Endothelial cell of umbilical vein (primary cell): ENCODE measurements at regions not wholly inside any gene's neighbourhood (a gene's known extent, or its start where the extent isn't known, plus 50 kb on each side); places are given as distances from the start of the nearest gene placed in this dataset.

Source experiments
- BruUV-seq: library from RNA; stranded (reverse); fragments of 400-500 nt; replicated peaks from 2 replicates; lab custom pipeline; 2021; lab: Mats Ljungman, UMichigan
- CTCF ChIA-PET: fragments of 300-600, 350-600 bp; sonication (Branson Sonifier 250); formaldehyde crosslinking; loops from one replicate; lab custom pipeline; 2021; ENCODE audit warnings: antibody characterized with exemption, inconsistent platforms; lab: Charles Lee
- POLR2A ChIA-PET: fragments of 300-600, 350-600 bp; sonication (Branson Sonifier 250); formaldehyde crosslinking; loops from one replicate; lab custom pipeline; 2021; ENCODE audit warnings: antibody characterized with exemption, inconsistent platforms; lab: Charles Lee
- DNase-seq: peaks from one replicate; pipeline ENCODE4 v3.0.0-alpha.2; 2011; ENCODE audit warnings: low read depth, low spot score
- FAIRE-seq: peaks from 2 replicates; lab custom pipeline; 2011; peaks lifted over from hg19 to GRCh38; lab: Jason Lieb, UNC
- H2AFZ ChIP-seq: 2 replicates; pipeline ENCODE4 v1.6.0; 2012; ENCODE audit warnings: low read depth, low read length, control low read depth, inconsistent platforms
- H3K27ac ChIP-seq: 2 replicates; pipeline ENCODE4 v1.5.1; 2011; ENCODE audit warnings: low read depth, mild to moderate bottlenecking, control low read depth, low read length, moderate library complexity; ENCODE audit not compliant: insufficient read depth
- H3K27me3 ChIP-seq, 2 experiments: 2 replicates each; pipeline versions ENCODE4 v1.6.0 to v1.6.1; 2011; ENCODE audit warnings: low read length in 2 of 2, mixed read lengths in 1 of 2; ENCODE audit not compliant: control insufficient read depth in 2 of 2, insufficient read depth in 2 of 2
- H3K36me3 ChIP-seq, 2 experiments: 2 replicates in 1 of 2; 3 replicates in 1 of 2; pipeline ENCODE4 v1.5.1; 2011; ENCODE audit warnings: low read length in 2 of 2, mild to moderate bottlenecking in 1 of 2, moderate library complexity in 1 of 2; ENCODE audit not compliant: control insufficient read depth in 2 of 2, insufficient read depth in 2 of 2; ENCODE audit errors: extremely low read depth in 1 of 2
- H3K4me1 ChIP-seq: 3 replicates; pipeline ENCODE4 v1.5.1; 2011; ENCODE audit warnings: mild to moderate bottlenecking, low read length; ENCODE audit not compliant: control insufficient read depth, insufficient read depth; ENCODE audit errors: extremely low read depth
- H3K4me2 ChIP-seq: 2 replicates; pipeline ENCODE4 v1.6.1; 2011; ENCODE audit warnings: low read length, control low read depth, mixed read lengths; ENCODE audit not compliant: insufficient read depth
- H3K4me3 ChIP-seq, 3 experiments: fragments of 200-600 bp in 1 of 3; sonication (generic), shearing (Covaris generic) in 1 of 3; replicated peaks in 1 of 3; 2 replicates each; pipeline ENCODE4 v1.5.1; 2011 to 2016; ENCODE audit warnings: control low read depth in 3 of 3, low read length in 3 of 3, mild to moderate bottlenecking in 2 of 3, inconsistent platforms in 1 of 3, low read depth in 1 of 3, moderate library complexity in 1 of 3; ENCODE audit not compliant: insufficient read depth in 1 of 3
- H3K79me2 ChIP-seq: 2 replicates; pipeline ENCODE4 v1.6.0; 2012; ENCODE audit warnings: low read length, inconsistent platforms; ENCODE audit not compliant: control insufficient read depth, insufficient read depth
- H3K9ac ChIP-seq: replicated peaks from 2 replicates; pipeline ENCODE3; 2011; ENCODE audit warnings: low read length, control low read depth; ENCODE audit not compliant: insufficient read depth; ENCODE audit errors: extremely low read depth
- H3K9me1 ChIP-seq: replicated peaks from 3 replicates; pipeline ENCODE4 v1.6.0; 2011; ENCODE audit warnings: mild to moderate bottlenecking, low read length; ENCODE audit not compliant: control insufficient read depth, insufficient read depth; ENCODE audit errors: extremely low read depth
- H3K9me3 ChIP-seq: replicated peaks from 2 replicates; pipeline ENCODE4 v1.5.1; 2012; ENCODE audit warnings: low read length, inconsistent platforms; ENCODE audit not compliant: control insufficient read depth, insufficient read depth
- H4K20me1 ChIP-seq: replicated peaks from 2 replicates; pipeline ENCODE3; 2011; ENCODE audit warnings: mild to moderate bottlenecking, low read length; ENCODE audit not compliant: control insufficient read depth, insufficient read depth; ENCODE audit errors: extremely low read depth
- EZH2 ChIP-seq: IDR thresholded peaks from 2 replicates; pipeline ENCODE4 v1.6.1; 2012; ENCODE audit warnings: borderline replicate concordance, low read depth, mild to moderate bottlenecking, moderate library complexity, low read length, inconsistent platforms; ENCODE audit not compliant: severe bottlenecking
- FOS ChIP-seq: IDR thresholded peaks from 2 replicates; pipeline ENCODE4 v1.6.1; 2011; ENCODE audit warnings: mild to moderate bottlenecking, low read length, moderate library complexity, borderline replicate concordance; ENCODE audit not compliant: insufficient read depth
- GATA2 ChIP-seq: IDR thresholded peaks from 2 replicates; pipeline ENCODE4 v1.7.0; 2011; ENCODE audit warnings: low read depth, mild to moderate bottlenecking, moderate library complexity, mixed read lengths, low read length; ENCODE audit not compliant: insufficient read length, insufficient read depth
- JUN ChIP-seq: IDR thresholded peaks from 2 replicates; pipeline ENCODE4 v1.6.1; 2011; ENCODE audit warnings: borderline replicate concordance, low read depth; ENCODE audit not compliant: insufficient read length, insufficient read depth
- MYC ChIP-seq: IDR thresholded peaks from one replicate; pipeline ENCODE4 v1.6.1; 2011; ENCODE audit warnings: mild to moderate bottlenecking, low read depth, low read length
- POLR2A ChIP-seq: IDR thresholded peaks from 2 replicates; pipeline ENCODE4 v1.6.1; 2012; ENCODE audit warnings: low read depth, mild to moderate bottlenecking, control low read depth, low read length
- POLR2AphosphoS5 ChIP-seq: IDR thresholded peaks from 2 replicates; pipeline ENCODE4 v1.6.1; 2012; ENCODE audit warnings: low read depth, mild to moderate bottlenecking, control low read depth, low read length, moderate library complexity; ENCODE audit not compliant: insufficient read depth
- dilution Hi-C: fragments of 300-500 bp; cut with MboI; formaldehyde crosslinking; loops from one replicate; pipeline ENCODE4 v1.15.0; 2019; ENCODE audit warnings: low sequenced_read_pairs; ENCODE audit not compliant: extremely low pct_ligation_motif_present
- intact Hi-C: fragments of 100-400 bp; cut with micrococcal nuclease; formaldehyde crosslinking; loops from one replicate; pipeline ENCODE4 v1.10.0; 2022
- TF ChIP-seq, protein P1 (sequence below), 2 donors: IDR thresholded peaks; 1 replicate in 1 of 2; 2 replicates in 1 of 2; pipeline ENCODE4 v1.5.1; 2011; ENCODE audit warnings: low read length in 2 of 2, mild to moderate bottlenecking in 2 of 2, moderate library complexity in 2 of 2, control low read depth in 1 of 2, inconsistent platforms in 1 of 2, low read depth in 1 of 2; ENCODE audit not compliant: insufficient read depth in 1 of 2; ENCODE audit errors: extremely low read depth in 1 of 2
- TF ChIP-seq, protein P2 (sequence below): IDR thresholded peaks from 2 replicates; pipeline ENCODE4 v1.6.1; 2011; ENCODE audit not compliant: insufficient read depth, insufficient read length

DNA sequence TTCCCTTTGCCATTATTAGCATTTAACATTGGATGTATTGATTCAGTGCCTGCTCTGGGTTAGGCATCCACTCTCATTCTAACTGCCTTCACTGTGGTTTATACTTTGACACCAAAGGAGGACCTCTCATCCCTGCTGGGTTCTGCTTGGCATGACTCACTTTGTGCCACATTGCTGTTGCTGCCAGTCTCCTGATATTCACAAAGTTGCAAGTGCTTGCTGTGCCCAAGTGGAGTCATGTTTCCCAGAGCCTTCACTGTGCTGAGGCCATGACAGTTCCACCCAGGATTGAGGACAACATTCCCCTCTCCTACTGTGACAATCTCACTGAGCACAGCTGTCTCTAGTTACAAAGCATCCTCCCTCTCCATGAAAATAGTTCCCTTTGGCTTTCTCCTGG, 519.9 kb upstream of the USP24 start:
- no peak for DNase-seq

More for the DNA sequence above, 519.9 kb upstream of the USP24 start:
- H2AFZ ChIP-seq: no peak overlapping the region
- H4K20me1 ChIP-seq: no peaks in the 10 kb centered on the region
- BruUV-seq: no TSS peak
- dilution Hi-C loops: no loop called here
- no peak overlapping the region for H3K4me2 ChIP-seq
- ChIA-PET POLR2A (no interaction called here), CTCF (no interaction called here)
- H3K9ac ChIP-seq: no peak overlapping the region
- no peaks in the 10 kb centered on the region for H3K4me1 ChIP-seq
- H3K4me3 ChIP-seq: no peak overlapping the region
- intact Hi-C loops: no loop called here
- no peak for FAIRE-seq
- no peaks in the 10 kb centered on the region for H3K9me3 ChIP-seq
- no peaks in the 10 kb centered on the region for H3K36me3 ChIP-seq
- no peak overlapping the region for H3K27ac ChIP-seq
- H3K79me2 ChIP-seq: no peaks in the 10 kb centered on the region
- H3K9me1 ChIP-seq: no peaks in the 10 kb centered on the region
- TF ChIP-seq POLR2AphosphoS5 (no peak), EZH2 (no peak), POLR2A (no peak), FOS (no peak), GATA2 (no peak), MYC (no peak), JUN (no peak)
- TF ChIP-seq, protein P1, sequence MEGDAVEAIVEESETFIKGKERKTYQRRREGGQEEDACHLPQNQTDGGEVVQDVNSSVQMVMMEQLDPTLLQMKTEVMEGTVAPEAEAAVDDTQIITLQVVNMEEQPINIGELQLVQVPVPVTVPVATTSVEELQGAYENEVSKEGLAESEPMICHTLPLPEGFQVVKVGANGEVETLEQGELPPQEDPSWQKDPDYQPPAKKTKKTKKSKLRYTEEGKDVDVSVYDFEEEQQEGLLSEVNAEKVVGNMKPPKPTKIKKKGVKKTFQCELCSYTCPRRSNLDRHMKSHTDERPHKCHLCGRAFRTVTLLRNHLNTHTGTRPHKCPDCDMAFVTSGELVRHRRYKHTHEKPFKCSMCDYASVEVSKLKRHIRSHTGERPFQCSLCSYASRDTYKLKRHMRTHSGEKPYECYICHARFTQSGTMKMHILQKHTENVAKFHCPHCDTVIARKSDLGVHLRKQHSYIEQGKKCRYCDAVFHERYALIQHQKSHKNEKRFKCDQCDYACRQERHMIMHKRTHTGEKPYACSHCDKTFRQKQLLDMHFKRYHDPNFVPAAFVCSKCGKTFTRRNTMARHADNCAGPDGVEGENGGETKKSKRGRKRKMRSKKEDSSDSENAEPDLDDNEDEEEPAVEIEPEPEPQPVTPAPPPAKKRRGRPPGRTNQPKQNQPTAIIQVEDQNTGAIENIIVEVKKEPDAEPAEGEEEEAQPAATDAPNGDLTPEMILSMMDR (IDR thresholded peaks at IDR 0.05; ENCODE audit: extremely low read depth in 1 of 2, insufficient read depth in 1 of 2, low read depth in 1 of 2, low read length in 2 of 2): no peak
- TF ChIP-seq, protein P2, sequence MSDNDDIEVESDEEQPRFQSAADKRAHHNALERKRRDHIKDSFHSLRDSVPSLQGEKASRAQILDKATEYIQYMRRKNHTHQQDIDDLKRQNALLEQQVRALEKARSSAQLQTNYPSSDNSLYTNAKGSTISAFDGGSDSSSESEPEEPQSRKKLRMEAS: no peak
- H3K27me3 ChIP-seq: no peaks in the 10 kb centered on the region
